Heart right ventricle (tissue), 16 donors: ENCODE measurements at regions not wholly inside any gene's neighbourhood (a gene's known extent, or its start where the extent isn't known, plus 50 kb on each side); places are given as distances from the start of the nearest gene placed in this dataset.

Experiments
- ATAC-seq, 8 donors: fragments of 200-7000 bp; cut with Tn5 transposase; one replicate each; pipeline ENCODE4 v1.9.1; 2020; ENCODE audit warnings: mild to moderate bottlenecking in 8 of 8, moderate library complexity in 8 of 8, moderate number of reproducible peaks in 1 of 8
- DNase-seq, 2 donors: peaks; one replicate each; pipeline ENCODE4 v3.0.0-alpha.2; 2020
- H3K27ac ChIP-seq, 10 donors: fragments of 200-600 bp; sonication (generic) in 2 of 10; one replicate each; pipeline versions ENCODE4 v1.5.0 to v1.8.0; 2020 to 2022; ENCODE audit warnings: mild to moderate bottlenecking in 3 of 10
- H3K27me3 ChIP-seq, 7 donors: fragments of 200-600 bp; one replicate each; pipeline ENCODE4 v1.8.0; 2021 to 2022; ENCODE audit warnings: mild to moderate bottlenecking in 2 of 7
- H3K36me3 ChIP-seq, 9 donors: fragments of 200-600 bp; sonication (generic) in 1 of 9; one replicate each; pipeline versions ENCODE4 v1.5.0 to v1.8.0; 2020 to 2022; ENCODE audit warnings: mild to moderate bottlenecking in 2 of 9
- H3K4me1 ChIP-seq, 9 donors: fragments of 200-600 bp; sonication (generic) in 1 of 9; one replicate each; pipeline versions ENCODE4 v1.5.0 to v1.8.0; 2020 to 2022; ENCODE audit warnings: mild to moderate bottlenecking in 4 of 9
- H3K4me3 ChIP-seq, 10 donors: fragments of 200-600 bp; sonication (generic) in 2 of 10; one replicate each; pipeline versions ENCODE4 v1.5.0 to v1.8.0; 2020 to 2022; ENCODE audit warnings: mild to moderate bottlenecking in 7 of 10, moderate library complexity in 2 of 10
- H3K9me3 ChIP-seq, 11 donors: fragments of 200-600 bp in 10 of 11; sonication (generic) in 2 of 11; one replicate each; pipeline versions ENCODE4 v1.5.0 to v1.8.0; 2013 to 2022; ENCODE audit warnings: mild to moderate bottlenecking in 2 of 11, control low read depth in 1 of 11, moderate library complexity in 1 of 11
- CTCF ChIP-seq, 9 donors: fragments of 200-600 bp; sonication (generic) in 2 of 9; IDR thresholded peaks; one replicate each; pipeline versions ENCODE4 v1.5.0 to v1.8.0; 2021 to 2022; ENCODE audit warnings: antibody characterized with exemption in 9 of 9, mild to moderate bottlenecking in 5 of 9, moderate library complexity in 1 of 9
- WGBS, 2 donors: extraction: QIAGEN DNeasy Blood & Tissue Kit; methylation state at CpG; one replicate each; pipeline ENCODE4 v1.1.7; 2013; ENCODE audit warnings: inconsistent platforms in 1 of 2; 5-methylcytosine and 5-hydroxymethylcytosine counted together
- intact Hi-C, 10 donors: fragments of 100-400 bp; cut with DNase I; formaldehyde crosslinking; loops; one replicate each; pipeline versions ENCODE4 v1.11.1 to v1.14.2; 2022
- donor health status: Arrhythmogenic right ventricular cardiomyopathy.
- donor health status: ischemic (EF 13 %, LVEDD 7.1; RV severe dilation, severe dysfunction).
- donor health status: healthy with polysubstance abuse.
- donor health status: DM: no; HTN: yes; CAD: no.
- donor health status: DM: no; HTN: no; CAD: no.
- donor health status: ischemic (EF 25% LVEDD 6.9; RV normal size, moderate dysfunction).
- donor health status: ischemic (EF 25% LVEDD 5.7; RV mildly dilated, moderate dysfunction).
- donor health status: healthy.
- donor health status: DM: yes; HTN: yes; CAD: no.
- donor health status: Ischemic cardiomyopathy.
- donor health status: ischemic (EF 35%, LVEDD 5.7; RV mildly dilated, moderate dysfunction).
- donor health status: nonischemic (EF 11% LVEDD 7.7; RV severe dilation, severe dysfunction).
- donor health status: DM: yes; HTN: yes; CAD: no.
- donor health status: PGD.
- donor health status: ischemic (EF 29% LVEDD 5.4; RV normal size, mild dysfunction).
- donor health status: nonischemic (EF 23%, LVEDD 6.1; RV moderate dilation, normal function).

- TF ChIP-seq CTCF (IDR thresholded peaks at IDR 0.05), result no peak
- DNase-seq (no peak), ATAC-seq (no peak)
- no peaks in the 10 kb centered on the region for H3K4me1 ChIP-seq
- H3K27ac ChIP-seq, result no peak overlapping the region
- H3K9me3 ChIP-seq, result peaks cover 0 to 11% (median 0%) of the 10 kb centered on the region in 11 donors
- no peaks in the 10 kb centered on the region for H3K27me3 ChIP-seq
- no peak overlapping the region for H3K4me3 ChIP-seq
- 81 to 83% methylated on average over 5 of the region's 5 CpGs for WGBS, 2 donors
- no peaks in the 10 kb centered on the region for H3K36me3 ChIP-seq
- intact Hi-C loops, result no loop called here
These were observed 435.2 kb upstream of the DPPA4 start for GRCh38 chr3:109772520-109772919.

GRCh38 chr3:109774108-109774507, 436.8 kb upstream of the DPPA4 start:
- no peak overlapping the region for H3K4me3 ChIP-seq
- DNase-seq (no peak), ATAC-seq (no peak)
- no peak overlapping the region for H3K27ac ChIP-seq
- WGBS, 2 donors, result 74 to 75% methylated on average over 2 of the region's 2 CpGs
- TF ChIP-seq CTCF (IDR thresholded peaks at IDR 0.05), result no peak
- H3K9me3 ChIP-seq, result peaks cover 0 to 19% (median 4%) of the 10 kb centered on the region in 11 donors
- intact Hi-C loops, result no loop called here
- no peaks in the 10 kb centered on the region for H3K27me3 ChIP-seq
- no peaks in the 10 kb centered on the region for H3K36me3 ChIP-seq
- H3K4me1 ChIP-seq, result no peaks in the 10 kb centered on the region

- 59 to 65% methylated on average over 1 of the region's 1 CpG for WGBS, 2 donors
- intact Hi-C loops, result no loop called here
- ATAC-seq, result no peak
These were observed 446.9 kb upstream of the DPPA4 start for GRCh38 chr3:109784285-109784684.

GRCh38 chr3:109784852-109785631, 447.7 kb upstream of the DPPA4 start:
- no peak for TF ChIP-seq CTCF (IDR thresholded peaks at IDR 0.05)
- WGBS, 2 donors, result 72 to 73% methylated on average over 6 of the region's 6 CpGs

More at GRCh38 chr3:109784285-109784684, 446.9 kb upstream of the DPPA4 start:
- Histone ChIP-seq H3K4me1 (no peaks in the 10 kb centered on the region), H3K27ac (no peak overlapping the region), H3K36me3 (no peaks in the 10 kb centered on the region), H3K9me3 (peaks cover 0 to 14% (median under 1%) of the 10 kb centered on the region in 11 donors), H3K4me3 (no peak overlapping the region), H3K27me3 (no peaks in the 10 kb centered on the region)
- DNase-seq, result no peak
- no peak for TF ChIP-seq CTCF (IDR thresholded peaks at IDR 0.05)

More at GRCh38 chr3:109784852-109785631, 447.7 kb upstream of the DPPA4 start:
- Histone ChIP-seq H3K9me3 (peaks cover 0 to 9% (median 0%) of the 10 kb centered on the region in 11 donors), H3K27me3 (no peaks in the 10 kb centered on the region), H3K4me3 (no peak overlapping the region), H3K4me1 (no peaks in the 10 kb centered on the region), H3K27ac (no peak overlapping the region), H3K36me3 (no peaks in the 10 kb centered on the region)
- ATAC-seq (no peak), DNase-seq (no peak)
- intact Hi-C loops, result no loop called here
